ENCODE measurements at regions not wholly inside any gene's neighbourhood (a gene's known extent, or its start where the extent isn't known, plus 50 kb on each side); places are given as distances from the start of the nearest gene placed in this dataset.

DNA sequence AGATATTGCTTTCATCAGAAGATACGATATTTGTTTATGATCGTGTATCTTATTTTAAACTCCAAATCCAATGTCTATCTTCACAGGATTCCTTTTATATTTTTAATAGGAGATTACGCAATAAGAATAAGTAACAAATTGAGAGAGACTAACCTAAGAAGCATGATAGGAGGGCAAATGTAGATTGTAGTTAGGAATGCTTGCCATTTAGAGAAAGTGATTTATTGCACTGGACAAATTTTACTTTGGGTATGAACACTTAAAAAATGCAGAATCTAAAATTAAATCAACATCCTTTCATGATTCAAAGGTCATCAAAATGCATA, 563.4 kb upstream of the POU3F3 start:
- H3K4me2 ChIP-seq (ENCODE audit: extremely low read depth, insufficient read depth, low read length) = no peak overlapping the region
- H3K27ac ChIP-seq (ENCODE audit: insufficient read depth, low read length) = no peak overlapping the region
- no peaks in the 10 kb centered on the region for H3K79me2 ChIP-seq (ENCODE audit: control insufficient read depth, insufficient read depth, low read length)
- H3K36me3 ChIP-seq (ENCODE audit: control insufficient read depth, insufficient read depth, low read length) = no peaks in the 10 kb centered on the region
- no peak overlapping the region for H3K9ac ChIP-seq (ENCODE audit: insufficient read depth, low read length)
- H3K9me3 ChIP-seq (ENCODE audit: control insufficient read depth, insufficient read depth, low read depth, low read length) = no peaks in the 10 kb centered on the region
- no peaks in the 10 kb centered on the region for H3K27me3 ChIP-seq (ENCODE audit: control insufficient read depth, insufficient read depth, low read length)
- no peak overlapping the region for H2AFZ ChIP-seq (ENCODE audit: low read length)
- H3K4me3 ChIP-seq (replicated peaks in 1 of 4; ENCODE audit: control extremely low read depth in 1 of 4, insufficient read depth in 1 of 4, low read depth in 3 of 4, low read length in 4 of 4) = no peak overlapping the region
- TF ChIP-seq, protein P1, sequence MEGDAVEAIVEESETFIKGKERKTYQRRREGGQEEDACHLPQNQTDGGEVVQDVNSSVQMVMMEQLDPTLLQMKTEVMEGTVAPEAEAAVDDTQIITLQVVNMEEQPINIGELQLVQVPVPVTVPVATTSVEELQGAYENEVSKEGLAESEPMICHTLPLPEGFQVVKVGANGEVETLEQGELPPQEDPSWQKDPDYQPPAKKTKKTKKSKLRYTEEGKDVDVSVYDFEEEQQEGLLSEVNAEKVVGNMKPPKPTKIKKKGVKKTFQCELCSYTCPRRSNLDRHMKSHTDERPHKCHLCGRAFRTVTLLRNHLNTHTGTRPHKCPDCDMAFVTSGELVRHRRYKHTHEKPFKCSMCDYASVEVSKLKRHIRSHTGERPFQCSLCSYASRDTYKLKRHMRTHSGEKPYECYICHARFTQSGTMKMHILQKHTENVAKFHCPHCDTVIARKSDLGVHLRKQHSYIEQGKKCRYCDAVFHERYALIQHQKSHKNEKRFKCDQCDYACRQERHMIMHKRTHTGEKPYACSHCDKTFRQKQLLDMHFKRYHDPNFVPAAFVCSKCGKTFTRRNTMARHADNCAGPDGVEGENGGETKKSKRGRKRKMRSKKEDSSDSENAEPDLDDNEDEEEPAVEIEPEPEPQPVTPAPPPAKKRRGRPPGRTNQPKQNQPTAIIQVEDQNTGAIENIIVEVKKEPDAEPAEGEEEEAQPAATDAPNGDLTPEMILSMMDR (conservative IDR thresholded peaks at IDR 0.05 in 1 of 2, IDR thresholded peaks at IDR 0.05 in 1 of 2; ENCODE audit: low read depth in 1 of 2, low read length in 2 of 2) = no peak
- TF ChIP-seq EZH2 (IDR thresholded peaks at IDR 0.05; ENCODE audit: low read length, missing control alignments) = no peak
- no peaks in the 10 kb centered on the region for H4K20me1 ChIP-seq (ENCODE audit: control insufficient read depth, extremely low read depth, insufficient read depth, low read length)
- no peak for DNase-seq (ENCODE audit: low read depth in 2 of 2)
- no peaks in the 10 kb centered on the region for H3K4me1 ChIP-seq (ENCODE audit: control insufficient read depth, extremely low read depth, insufficient read depth, low read length)

GRCh38 chr2:104312684-104313083, 541.2 kb upstream of the POU3F3 start:
- TF ChIP-seq EZH2 (IDR thresholded peaks at IDR 0.05; ENCODE audit: low read length, missing control alignments) = no peak
- TF ChIP-seq, protein P1 (conservative IDR thresholded peaks at IDR 0.05 in 1 of 2, IDR thresholded peaks at IDR 0.05 in 1 of 2; ENCODE audit: low read depth in 1 of 2, low read length in 2 of 2) = no peak
- H3K27ac ChIP-seq (ENCODE audit: insufficient read depth, low read length) = no peak overlapping the region
- no peak overlapping the region for H3K4me3 ChIP-seq (replicated peaks in 1 of 4; ENCODE audit: control extremely low read depth in 1 of 4, insufficient read depth in 1 of 4, low read depth in 3 of 4, low read length in 4 of 4)
- no peak overlapping the region for H2AFZ ChIP-seq (ENCODE audit: low read length)
- no peaks in the 10 kb centered on the region for H3K36me3 ChIP-seq (ENCODE audit: control insufficient read depth, insufficient read depth, low read length)
- no peaks in the 10 kb centered on the region for H3K9me3 ChIP-seq (ENCODE audit: control insufficient read depth, insufficient read depth, low read depth, low read length)
- H3K9ac ChIP-seq (ENCODE audit: insufficient read depth, low read length) = no peak overlapping the region
- no peak for DNase-seq (ENCODE audit: low read depth in 2 of 2)
- no peaks in the 10 kb centered on the region for H4K20me1 ChIP-seq (ENCODE audit: control insufficient read depth, extremely low read depth, insufficient read depth, low read length)
- no peak overlapping the region for H3K4me2 ChIP-seq (ENCODE audit: extremely low read depth, insufficient read depth, low read length)
- H3K4me1 ChIP-seq (ENCODE audit: control insufficient read depth, extremely low read depth, insufficient read depth, low read length) = no peaks in the 10 kb centered on the region
- no peaks in the 10 kb centered on the region for H3K79me2 ChIP-seq (ENCODE audit: control insufficient read depth, insufficient read depth, low read length)
- H3K27me3 ChIP-seq (ENCODE audit: control insufficient read depth, insufficient read depth, low read length) = no peaks in the 10 kb centered on the region

DNA sequence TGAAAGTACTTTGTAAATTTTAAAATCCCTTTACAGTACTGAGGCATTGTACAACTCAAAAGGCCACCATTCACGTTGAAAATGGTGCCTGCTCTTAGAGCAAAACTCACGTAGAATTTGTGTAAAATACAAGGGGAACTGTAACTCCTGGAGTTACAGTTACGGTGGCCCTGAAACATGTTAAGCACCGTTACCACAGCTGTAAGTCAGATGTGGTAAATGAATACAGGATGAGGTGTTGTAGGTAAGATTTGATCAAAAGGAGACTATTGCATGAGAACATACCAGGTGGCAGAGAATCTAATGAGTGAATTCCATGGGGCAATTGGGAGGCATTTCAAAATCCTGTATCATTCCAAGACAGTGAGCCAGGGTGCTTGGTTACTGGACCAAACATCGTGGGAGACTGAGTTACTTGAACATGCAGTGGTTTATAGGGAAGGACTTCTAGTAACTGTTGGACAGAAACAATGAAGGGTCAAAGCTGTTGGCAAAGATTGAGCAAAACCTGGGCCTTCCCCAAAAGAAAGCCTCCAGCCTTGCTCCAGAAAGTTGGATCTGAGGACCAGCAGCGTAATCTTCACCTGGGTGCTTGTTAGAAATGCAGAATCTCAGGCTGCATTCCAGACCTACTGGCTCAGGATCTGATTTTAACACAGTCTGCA, 535.8 kb upstream of the POU3F3 start:
- H4K20me1 ChIP-seq (ENCODE audit: control insufficient read depth, extremely low read depth, insufficient read depth, low read length) = no peaks in the 10 kb centered on the region
- H3K4me2 ChIP-seq (ENCODE audit: extremely low read depth, insufficient read depth, low read length) = no peak overlapping the region
- no peak overlapping the region for H2AFZ ChIP-seq (ENCODE audit: low read length)
- peak in 1 of 2 donors; percentile 27 for DNase-seq (ENCODE audit: low read depth in 2 of 2)
- no peak overlapping the region for H3K4me3 ChIP-seq (replicated peaks in 1 of 4; ENCODE audit: control extremely low read depth in 1 of 4, insufficient read depth in 1 of 4, low read depth in 3 of 4, low read length in 4 of 4)
- TF ChIP-seq, protein P1 (conservative IDR thresholded peaks at IDR 0.05 in 1 of 2, IDR thresholded peaks at IDR 0.05 in 1 of 2; ENCODE audit: low read depth in 1 of 2, low read length in 2 of 2) = no peak
- TF ChIP-seq EZH2 (IDR thresholded peaks at IDR 0.05; ENCODE audit: low read length, missing control alignments) = no peak
- H3K27me3 ChIP-seq (ENCODE audit: control insufficient read depth, insufficient read depth, low read length) = no peaks in the 10 kb centered on the region
- H3K9me3 ChIP-seq (ENCODE audit: control insufficient read depth, insufficient read depth, low read depth, low read length) = no peaks in the 10 kb centered on the region
- H3K79me2 ChIP-seq (ENCODE audit: control insufficient read depth, insufficient read depth, low read length) = no peaks in the 10 kb centered on the region
- no peaks in the 10 kb centered on the region for H3K4me1 ChIP-seq (ENCODE audit: control insufficient read depth, extremely low read depth, insufficient read depth, low read length)
- H3K36me3 ChIP-seq (ENCODE audit: control insufficient read depth, insufficient read depth, low read length) = no peaks in the 10 kb centered on the region
- no peak overlapping the region for H3K9ac ChIP-seq (ENCODE audit: insufficient read depth, low read length)
- no peak overlapping the region for H3K27ac ChIP-seq (ENCODE audit: insufficient read depth, low read length)

Data from fibroblast of lung (primary cell).